SU-DHL-6 (cell line): ENCODE measurements at regions not wholly inside any gene's neighbourhood (a gene's known extent, or its start where the extent isn't known, plus 50 kb on each side); places are given as distances from the start of the nearest gene placed in this dataset.
"Not testable (repeated sequence)": the region's sequence is repeated elsewhere in the genome, so short reads cannot be mapped to it uniquely, and the experiment has no call there.

ENCODE experiments used
- H2AFZ ChIP-seq: fragments of 200-600 bp; sonication (generic); 2 replicates; pipeline ENCODE4 v1.6.1; 2014; ENCODE audit warnings: low read depth, mild to moderate bottlenecking, moderate library complexity, mixed read lengths, antibody characterized with exemption, low read length; ENCODE audit not compliant: severe bottlenecking
- H3F3A ChIP-seq: fragments of 200-600 bp; shearing (Covaris generic); 2 replicates; pipeline ENCODE4 v1.6.0; 2016; ENCODE audit warnings: antibody characterized with exemption, mild to moderate bottlenecking; ENCODE audit not compliant: insufficient read depth
- H3K27ac ChIP-seq: fragments of 200-600 bp; sonication (generic); 2 replicates; pipeline ENCODE4 v1.5.1; 2016; ENCODE audit warnings: low read depth, mild to moderate bottlenecking, low read length, moderate library complexity, mixed read lengths
- H3K27me3 ChIP-seq: fragments of 200-600 bp; sonication (generic), shearing (Covaris generic); 2 replicates; pipeline ENCODE4 v1.6.0; 2014; ENCODE audit warnings: mild to moderate bottlenecking, low read length
- H3K36me3 ChIP-seq: fragments of 200-600 bp; sonication (generic); 2 replicates; pipeline ENCODE4 v1.6.1; 2014; ENCODE audit warnings: mild to moderate bottlenecking, low read length, mixed read lengths
- H3K4me2 ChIP-seq: fragments of 300-600, 200-600 bp; shearing (Covaris generic), sonication (generic); 2 replicates; pipeline ENCODE4 v1.6.0; 2014; ENCODE audit warnings: low read length, low read depth, mild to moderate bottlenecking; ENCODE audit not compliant: poor library complexity, severe bottlenecking
- H3K4me3 ChIP-seq: fragments of 200-600 bp; sonication (generic); 2 replicates; pipeline ENCODE4 v1.5.1; 2014; ENCODE audit warnings: antibody characterized with exemption, low read length, mild to moderate bottlenecking, mixed read lengths; ENCODE audit not compliant: insufficient read depth, poor library complexity, severe bottlenecking
- H3K79me2 ChIP-seq: fragments of 200-600 bp; sonication (generic); 2 replicates; pipeline ENCODE4 v1.6.1; 2014; ENCODE audit warnings: mild to moderate bottlenecking, low read length, moderate library complexity; ENCODE audit not compliant: insufficient read depth
- H3K9ac ChIP-seq: fragments of 200-600 bp; sonication (generic); 2 replicates; pipeline ENCODE4 v1.7.0; 2014; ENCODE audit warnings: mild to moderate bottlenecking, low read length
- H3K9me2 ChIP-seq: fragments of 200-600 bp; sonication (generic); replicated peaks from 2 replicates; pipeline ENCODE4 v1.6.1; 2014; ENCODE audit warnings: low read length; ENCODE audit not compliant: insufficient read depth
- H3K9me3 ChIP-seq: fragments of 200-600 bp; sonication (generic); 2 replicates; pipeline ENCODE4 v1.6.1; 2014; ENCODE audit warnings: low read length, mixed read lengths; ENCODE audit not compliant: insufficient read depth
- H4K20me1 ChIP-seq: fragments of 200-600 bp; sonication (generic); 2 replicates; pipeline ENCODE4 v1.6.1; 2014; ENCODE audit warnings: low read depth, mild to moderate bottlenecking, antibody characterized with exemption, low read length, moderate library complexity, mixed read lengths
- CTCF ChIP-seq: fragments of 200-600 bp; sonication (generic); IDR thresholded peaks from one replicate; pipeline ENCODE4 v1.5.1; 2017; ENCODE audit warnings: antibody characterized with exemption, mild to moderate bottlenecking, low read length, moderate library complexity; ENCODE audit not compliant: insufficient read depth, poor library complexity, severe bottlenecking
- EZH2phosphoT487 ChIP-seq: fragments of 200-600 bp; sonication (generic), shearing (Covaris generic); conservative IDR thresholded peaks from 2 replicates; pipeline ENCODE4 v1.6.1; 2018; ENCODE audit warnings: mild to moderate bottlenecking, antibody characterized with exemption, low read length, moderate library complexity, mixed read lengths

DNA sequence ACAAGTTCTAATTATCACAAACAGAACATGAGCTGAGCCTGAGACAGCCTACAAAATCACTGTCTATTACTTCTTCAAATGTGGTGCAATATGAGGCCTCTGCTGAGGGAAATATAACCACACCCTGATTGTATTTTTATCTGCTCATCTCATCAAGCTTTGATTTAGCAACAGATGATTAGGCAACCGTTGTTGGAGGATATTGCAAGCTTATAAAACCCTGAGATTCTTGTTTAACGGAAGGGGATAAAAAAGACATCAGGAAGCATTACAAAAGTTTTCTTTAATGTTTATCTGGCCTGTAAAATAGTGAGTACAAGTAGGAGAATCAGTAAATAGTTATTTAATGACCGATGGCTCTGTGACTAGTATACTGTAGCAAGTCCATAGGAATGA is 108.5 kb downstream of the ZNF330 start:
- Histone ChIP-seq H4K20me1 (no peaks in the 10 kb centered on the region), H3K79me2 (no peaks in the 10 kb centered on the region), H3K9me2 (no peaks in the 10 kb centered on the region), H2AFZ (no peak overlapping the region), H3K4me3 (no peak overlapping the region), H3K9ac (no peak overlapping the region), H3K27ac (no peak overlapping the region), H3K36me3 (no peaks in the 10 kb centered on the region), H3F3A (no peaks in the 10 kb centered on the region), H3K4me2 (no peak overlapping the region), H3K9me3 (no peaks in the 10 kb centered on the region), H3K27me3 (no peaks in the 10 kb centered on the region)
- no peak for TF ChIP-seq CTCF
- TF ChIP-seq EZH2phosphoT487, result no peak

DNA sequence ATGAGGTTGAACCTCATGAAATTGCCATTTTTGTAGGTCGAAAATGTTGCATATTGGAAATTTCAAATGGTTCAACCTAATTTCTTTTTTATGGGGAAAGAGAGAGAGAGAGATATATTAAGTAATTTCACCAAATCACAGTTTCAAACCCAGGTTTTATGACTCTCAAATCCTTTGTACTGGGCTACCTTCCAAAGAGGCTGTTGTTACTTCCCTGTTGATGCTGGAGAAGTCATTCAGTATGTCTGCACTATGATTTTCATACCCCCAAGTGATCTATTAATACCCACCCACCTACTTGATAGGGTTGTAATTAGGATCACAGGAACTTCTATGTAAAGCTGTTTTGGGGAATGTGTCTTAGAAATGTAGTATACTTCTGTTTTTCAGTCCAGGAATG is 109.9 kb downstream of the ZNF330 start:
- Histone ChIP-seq H3K9ac (no peak overlapping the region), H3K9me2 (no peaks in the 10 kb centered on the region), H3K4me2 (no peak overlapping the region), H2AFZ (no peak overlapping the region), H3F3A (no peaks in the 10 kb centered on the region), H3K27me3 (no peaks in the 10 kb centered on the region), H3K4me3 (no peak overlapping the region), H3K79me2 (no peaks in the 10 kb centered on the region), H4K20me1 (no peaks in the 10 kb centered on the region), H3K9me3 (no peaks in the 10 kb centered on the region), H3K36me3 (no peaks in the 10 kb centered on the region), H3K27ac (no peak overlapping the region)
- TF ChIP-seq CTCF (no peak), EZH2phosphoT487 (no peak)

GRCh38 chr4:141331534-141332358 is 111.1 kb downstream of the ZNF330 start:
- Histone ChIP-seq H3K79me2 (no peaks in the 10 kb centered on the region), H3K4me3 (no peak overlapping the region), H3K36me3 (no peaks in the 10 kb centered on the region), H4K20me1 (no peaks in the 10 kb centered on the region), H3K27ac (no peak overlapping the region), H3K4me2 (no peak overlapping the region), H3K9me3 (no peaks in the 10 kb centered on the region), H3K27me3 (no peaks in the 10 kb centered on the region), H2AFZ (no peak overlapping the region), H3K9me2 (no peaks in the 10 kb centered on the region), H3K9ac (no peak overlapping the region), H3F3A (no peaks in the 10 kb centered on the region)
- TF ChIP-seq EZH2phosphoT487 (no peak), CTCF (no peak)

- H3K4me2 ChIP-seq, H3K9ac ChIP-seq, H3K36me3 ChIP-seq, H3K9me2 ChIP-seq, H3K27me3 ChIP-seq, H3K79me2 ChIP-seq, H2AFZ ChIP-seq, H4K20me1 ChIP-seq, H3K9me3 ChIP-seq, H3K4me3 ChIP-seq, H3K27ac ChIP-seq, H3F3A ChIP-seq: not testable (repeated sequence)
Observed at GRCh38 chr4:141332359-141333181, 111.9 kb downstream of the ZNF330 start.

- H2AFZ ChIP-seq, H3K9me2 ChIP-seq, H3K27ac ChIP-seq, H4K20me1 ChIP-seq, H3K4me2 ChIP-seq, H3F3A ChIP-seq, H3K27me3 ChIP-seq, H3K36me3 ChIP-seq, H3K4me3 ChIP-seq, H3K9me3 ChIP-seq, H3K79me2 ChIP-seq, H3K9ac ChIP-seq: not testable (repeated sequence)
Observed at GRCh38 chr4:141333456-141334230, 112.9 kb downstream of the ZNF330 start.
